GM18505 (cell line): ENCODE measurements at regions not wholly inside any gene's neighbourhood (a gene's known extent, or its start where the extent isn't known, plus 50 kb on each side); places are given as distances from the start of the nearest gene placed in this dataset.

ENCODE experiments used
- ATAC-seq: cut with Tn5 transposase; IDR thresholded peaks from one replicate; pipeline ENCODE4 v1.9.1; 2021; ENCODE audit not compliant: unreplicated experiment
- POLR2A ChIP-seq: IDR thresholded peaks from 4 replicates; pipeline ENCODE4 v1.6.1; 2011; ENCODE audit warnings: borderline replicate concordance; ENCODE audit not compliant: insufficient read depth, insufficient read length; ENCODE audit errors: extremely low read depth

- TF ChIP-seq POLR2A, result no peak
- ATAC-seq, result no peak
Observed at GRCh38 chrX:97666890-97667289, 783.2 kb downstream of the RPA4 start.

GRCh38 chrX:97668126-97668525 is 784.4 kb downstream of the RPA4 start:
- no peak for TF ChIP-seq POLR2A
- no peak for ATAC-seq

- ATAC-seq, result no peak
Observed at GRCh38 chrX:97672138-97672537, 788.4 kb downstream of the RPA4 start.

GRCh38 chrX:97672608-97673007 is 788.9 kb downstream of the RPA4 start:
- no peak for TF ChIP-seq POLR2A
- no peak for ATAC-seq

More at GRCh38 chrX:97672138-97672537, 788.4 kb downstream of the RPA4 start:
- no peak for TF ChIP-seq POLR2A

- ATAC-seq, result no peak
- no peak for TF ChIP-seq POLR2A
Observed at GRCh38 chrX:97673135-97673534, 789.4 kb downstream of the RPA4 start.

GRCh38 chrX:97682991-97683840 is 799.5 kb downstream of the RPA4 start:
- TF ChIP-seq POLR2A, result no peak
- ATAC-seq, result no peak

- no peak for ATAC-seq
- TF ChIP-seq POLR2A, result no peak
Observed at GRCh38 chrX:97685753-97686152, 802.0 kb downstream of the RPA4 start.

GRCh38 chrX:97691901-97692455 is 808.3 kb downstream of the RPA4 start:
- ATAC-seq, result no peak
- no peak for TF ChIP-seq POLR2A

GRCh38 chrX:97692575-97692974 is 808.9 kb downstream of the RPA4 start:
- no peak for ATAC-seq
- no peak for TF ChIP-seq POLR2A

- no peak for ATAC-seq
Observed at GRCh38 chrX:97700547-97700946, 816.8 kb downstream of the RPA4 start.

GRCh38 chrX:97704474-97704873 is 820.8 kb downstream of the RPA4 start:
- ATAC-seq, result no peak
- no peak for TF ChIP-seq POLR2A

More at GRCh38 chrX:97700547-97700946, 816.8 kb downstream of the RPA4 start:
- no peak for TF ChIP-seq POLR2A

GRCh38 chrX:97704881-97705280 is 821.2 kb downstream of the RPA4 start:
- ATAC-seq, result no peak

GRCh38 chrX:97705936-97706335 is 822.2 kb downstream of the RPA4 start:
- no peak for TF ChIP-seq POLR2A
- no peak for ATAC-seq

More at GRCh38 chrX:97704881-97705280, 821.2 kb downstream of the RPA4 start:
- TF ChIP-seq POLR2A, result no peak

- TF ChIP-seq POLR2A, result no peak
- no peak for ATAC-seq
Observed at GRCh38 chrX:97714072-97714471, 830.4 kb downstream of the RPA4 start.
